WTC11 (cell line): ENCODE measurements at regions not wholly inside any gene's neighbourhood (a gene's known extent, or its start where the extent isn't known, plus 50 kb on each side); places are given as distances from the start of the nearest gene placed in this dataset.

ENCODE experiments used
- ATAC-seq: fragments of 200-7000 bp; cut with Tn5 transposase; 2 replicates; pipeline ENCODE4 v1.10.0; 2021; ENCODE audit warnings: mild to moderate bottlenecking, moderate library complexity
- CTCF ChIA-PET: fragments of 300-600 bp; sonication (Branson Sonifier 250); formaldehyde crosslinking; loops from one replicate; lab custom pipeline; 2021; ENCODE audit warnings: antibody characterized with exemption; lab: Charles Lee
- POLR2A ChIA-PET: fragments of 350-600 bp; sonication (Branson Sonifier 250); formaldehyde crosslinking; loops from one replicate; lab custom pipeline; 2021; ENCODE audit warnings: antibody characterized with exemption; lab: Charles Lee
- DNase-seq: peaks from one replicate; pipeline ENCODE4 v3.0.0; 2021; ENCODE audit warnings: low spot score
- H3K27ac Mint-ChIP-seq: 2 replicates; pipeline ENCODE4 v1.8.0; 2021; ENCODE audit warnings: mixed read lengths
- H3K27me3 Mint-ChIP-seq: 2 replicates; pipeline ENCODE4 v1.8.0; 2021; ENCODE audit warnings: low read depth, mild to moderate bottlenecking, moderate library complexity, mixed read lengths
- H3K36me3 Mint-ChIP-seq: 2 replicates; pipeline ENCODE4 v1.8.0; 2021; ENCODE audit warnings: mixed read lengths
- H3K4me1 Mint-ChIP-seq: 2 replicates; pipeline ENCODE4 v1.8.0; 2022; ENCODE audit warnings: mixed read lengths
- H3K4me3 Mint-ChIP-seq: 2 replicates; pipeline ENCODE4 v1.8.0; 2021; ENCODE audit warnings: mild to moderate bottlenecking, moderate library complexity, mixed read lengths
- H3K9me3 Mint-ChIP-seq: 2 replicates; pipeline ENCODE4 v1.8.0; 2021; ENCODE audit warnings: mixed read lengths
- AR ChIP-seq: fragments of 250-450 bp; sonication (Bioruptor Pico); IDR thresholded peaks from 2 replicates; pipeline ENCODE4 v1.9.0; 2021; ENCODE audit warnings: mild to moderate bottlenecking
- ATF6 ChIP-seq: sonication (generic); formaldehyde crosslinking; IDR thresholded peaks from 2 replicates; pipeline ENCODE4 v1.8.1; 2023; ENCODE audit warnings: mild to moderate bottlenecking, missing genetic modification reagents
- E2F5 ChIP-seq: sonication (generic); formaldehyde crosslinking; IDR thresholded peaks from 2 replicates; pipeline ENCODE4 v1.8.1; 2022; ENCODE audit warnings: mild to moderate bottlenecking, moderate library complexity, missing genetic modification reagents
- ELF4 ChIP-seq: sonication (generic); formaldehyde crosslinking; IDR thresholded peaks from 2 replicates; pipeline ENCODE4 v1.8.1; 2022; ENCODE audit warnings: low read depth, mild to moderate bottlenecking, moderate library complexity, missing genetic modification reagents
- ETV6 ChIP-seq: sonication (generic); formaldehyde crosslinking; IDR thresholded peaks from 2 replicates; pipeline ENCODE4 v1.8.1; 2022; ENCODE audit warnings: mild to moderate bottlenecking, missing genetic modification reagents
- FOXK1 ChIP-seq: sonication (generic); formaldehyde crosslinking; IDR thresholded peaks from 2 replicates; pipeline ENCODE4 v1.8.0; 2022; ENCODE audit warnings: mild to moderate bottlenecking, moderate library complexity, missing genetic modification reagents
- FOXP1 ChIP-seq: sonication (generic); formaldehyde crosslinking; IDR thresholded peaks from 2 replicates; pipeline ENCODE4 v1.8.0; 2022; ENCODE audit warnings: missing genetic modification reagents, mild to moderate bottlenecking, moderate library complexity, borderline replicate concordance
- MAX ChIP-seq: sonication (generic); formaldehyde crosslinking; IDR thresholded peaks from 2 replicates; pipeline ENCODE4 v1.8.0; 2022; ENCODE audit warnings: mild to moderate bottlenecking, missing genetic modification reagents
- NR1H2 ChIP-seq: sonication (generic); formaldehyde crosslinking; IDR thresholded peaks from 2 replicates; pipeline ENCODE4 v1.9.0; 2021; ENCODE audit warnings: mild to moderate bottlenecking, moderate library complexity, missing genetic modification reagents
- OVOL2 ChIP-seq: fragments of 250-450 bp; sonication (Bioruptor Pico); IDR thresholded peaks from 2 replicates; pipeline ENCODE4 v1.9.0; 2021; ENCODE audit warnings: mild to moderate bottlenecking, borderline replicate concordance
- RORB ChIP-seq: fragments of 250-450 bp; sonication (Bioruptor Pico); IDR thresholded peaks from 2 replicates; pipeline ENCODE4 v1.9.0; 2021; ENCODE audit warnings: mild to moderate bottlenecking
- SMAD3 ChIP-seq: sonication (generic); formaldehyde crosslinking; IDR thresholded peaks from 2 replicates; pipeline ENCODE4 v1.8.0; 2022; ENCODE audit warnings: missing genetic modification reagents, mild to moderate bottlenecking, borderline replicate concordance
- SOX15 ChIP-seq: fragments of 250-450 bp; sonication (Bioruptor Pico); IDR thresholded peaks from 2 replicates; pipeline ENCODE4 v1.9.0; 2021; ENCODE audit warnings: mild to moderate bottlenecking
- ZMAT4 ChIP-seq: fragments of 250-450 bp; sonication (Bioruptor Pico); IDR thresholded peaks from 2 replicates; pipeline ENCODE4 v1.9.0; 2021; ENCODE audit warnings: mild to moderate bottlenecking
- ZNF532 ChIP-seq: fragments of 250-450 bp; sonication (Bioruptor Pico); IDR thresholded peaks from 2 replicates; pipeline ENCODE4 v1.9.0; 2021; ENCODE audit warnings: mild to moderate bottlenecking, borderline replicate concordance

GRCh38 chr1:217088521-217089284 lies 365.5 kb upstream of the ESRRG start:
- peaks cover 36% of the 10 kb centered on the region for H3K4me1 Mint-ChIP-seq
- H3K27me3 Mint-ChIP-seq = peaks cover 64% of the 10 kb centered on the region
- ATAC-seq (peak; percentile 78), DNase-seq (no peak)
- no peaks in the 10 kb centered on the region for H3K36me3 Mint-ChIP-seq
- H3K9me3 Mint-ChIP-seq = no peaks in the 10 kb centered on the region
- H3K27ac Mint-ChIP-seq = no peak overlapping the region
- no peak for TF ChIP-seq MAX (CRISPR knock-in tag)
- no peak for TF ChIP-seq ZNF532 (CRISPR knock-in tag)
- no peak for TF ChIP-seq ELF4
- no peak for TF ChIP-seq ETV6 (CRISPR knock-in tag)
- TF ChIP-seq ZMAT4 (CRISPR knock-in tag) = no peak
- no peak for TF ChIP-seq SOX15 (CRISPR knock-in tag)
- no peak for TF ChIP-seq FOXK1 (CRISPR knock-in tag)
- TF ChIP-seq ATF6 (CRISPR knock-in tag) = no peak
- no peak for TF ChIP-seq SMAD3 (CRISPR knock-in tag)
- no peak for TF ChIP-seq RORB (CRISPR knock-in tag)
- no peak for TF ChIP-seq FOXP1 (CRISPR knock-in tag)
- TF ChIP-seq AR (CRISPR knock-in tag) = no peak
- TF ChIP-seq OVOL2 (CRISPR knock-in tag) = no peak
- no peak for TF ChIP-seq NR1H2 (CRISPR knock-in tag)
- TF ChIP-seq E2F5 (CRISPR knock-in tag) = no peak
- TF ChIP-seq, all 79 proteins: peak for 0
- ChIA-PET CTCF (interaction anchor here (0.6 to 1.0 kb wide), 2 partner anchors 41 to 339 kb away, joined by 3 read pairs; no protein-coding TSS in a partner anchor), POLR2A (no interaction called here)
- H3K4me3 Mint-ChIP-seq = peak overlapping the region; percentile 81
